GM19025 (cell line): ENCODE measurements at regions not wholly inside any gene's neighbourhood (a gene's known extent, or its start where the extent isn't known, plus 50 kb on each side); places are given as distances from the start of the nearest gene placed in this dataset.
"Not testable (repeated sequence)": the region's sequence is repeated elsewhere in the genome, so short reads cannot be mapped to it uniquely, and the experiment has no call there.

ENCODE experiments used
- ATAC-seq: cut with Tn5 transposase; IDR thresholded peaks from one replicate; pipeline ENCODE4 v1.9.1; 2021; ENCODE audit warnings: mild to moderate bottlenecking, low read depth, moderate library complexity; ENCODE audit not compliant: unreplicated experiment

- ATAC-seq, result no peak
These were observed 156.2 kb upstream of the THSD7A start for GRCh38 chr7:11988186-11988585.

DNA sequence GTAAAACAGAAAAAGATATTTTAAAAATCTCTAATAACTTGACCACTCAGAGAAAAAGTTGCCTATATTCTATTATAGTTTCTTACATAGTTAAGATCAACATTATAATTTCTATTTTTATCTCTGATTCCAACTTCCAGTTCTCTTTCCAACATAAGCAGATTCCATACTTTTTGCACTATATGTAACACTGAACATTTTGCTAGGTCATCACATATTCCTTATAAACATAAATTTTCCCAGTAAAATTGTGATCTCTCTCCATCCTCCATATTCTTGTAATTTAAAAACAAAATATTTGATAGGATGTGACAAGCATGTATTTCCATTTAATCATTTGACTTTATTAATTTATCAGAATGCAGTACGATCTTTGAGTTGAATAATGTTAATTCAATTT is 170.4 kb upstream of the THSD7A start:
- no peak for ATAC-seq

DNA sequence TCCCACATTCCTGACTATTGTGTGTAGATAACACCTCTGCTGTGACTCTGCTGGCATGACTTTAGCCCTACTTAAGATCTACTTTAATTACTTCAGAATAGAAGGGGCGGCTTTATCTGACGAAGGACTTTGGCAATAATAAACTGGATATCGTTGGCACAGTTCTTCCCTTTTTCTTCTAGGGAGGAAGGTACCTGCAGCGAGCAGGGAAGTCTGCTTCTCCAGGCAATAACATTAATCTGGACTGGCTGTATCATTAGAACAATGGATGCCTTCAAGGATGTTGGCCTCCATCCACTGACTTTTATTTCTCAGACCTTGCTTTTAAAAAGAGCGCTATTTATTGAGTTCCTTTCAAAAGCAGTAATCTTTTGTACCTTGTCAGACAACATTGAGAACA is 172.6 kb upstream of the THSD7A start:
- no peak for ATAC-seq

DNA sequence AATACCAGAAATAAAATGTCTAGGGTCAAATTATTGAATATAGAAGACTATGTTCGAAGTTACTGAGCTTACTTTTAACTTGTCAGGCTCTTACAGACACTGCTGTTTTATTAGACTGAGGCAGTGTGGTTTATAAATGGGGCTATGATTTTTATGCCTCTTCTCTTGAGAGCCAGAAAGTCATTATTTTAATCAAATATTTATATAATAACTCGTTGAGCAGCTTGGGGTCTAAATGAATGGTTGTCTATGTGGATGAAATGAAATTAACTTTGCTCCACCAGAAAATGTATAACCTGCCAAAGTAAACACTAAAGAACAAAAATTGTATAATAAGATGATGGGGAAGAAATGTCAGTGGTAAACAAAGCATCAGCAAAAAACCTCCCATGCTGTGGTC is 175.6 kb upstream of the THSD7A start:
- no peak for ATAC-seq

DNA sequence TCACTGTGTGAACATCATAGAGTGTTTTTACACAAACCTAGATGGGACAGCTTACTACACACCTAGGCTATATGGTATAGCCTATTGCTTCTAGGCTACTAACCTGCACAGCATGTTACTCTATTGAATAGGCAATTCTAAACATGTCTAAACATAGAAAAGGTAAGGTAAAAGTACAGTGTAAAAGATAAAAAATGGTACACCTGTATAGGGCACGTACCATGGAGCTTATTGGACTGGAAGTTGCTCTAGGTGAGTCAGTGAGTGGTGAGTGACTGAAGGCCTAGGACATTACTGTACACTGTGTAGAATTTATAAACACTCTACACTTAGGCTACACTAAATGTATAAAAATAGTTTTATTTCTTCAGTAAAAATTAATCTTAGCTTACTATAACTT is 182.0 kb upstream of the THSD7A start:
- no peak for ATAC-seq

DNA sequence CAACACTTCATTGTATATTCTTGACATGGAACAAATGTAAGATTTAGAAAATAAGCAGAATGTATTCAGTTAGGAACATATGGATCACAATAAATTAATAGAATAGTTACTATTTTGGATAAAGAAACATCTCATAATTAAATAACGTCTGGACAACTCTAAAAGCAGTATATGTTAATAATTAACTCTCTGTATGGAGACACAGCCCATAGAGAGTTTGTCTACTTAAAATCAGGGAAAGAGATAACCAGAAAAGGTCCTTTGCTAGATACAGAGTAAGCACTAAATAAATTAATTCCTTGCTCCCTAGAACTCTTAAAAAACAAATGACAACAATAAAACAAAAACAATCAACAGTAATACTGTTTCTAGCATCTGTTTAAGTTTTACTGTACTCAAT is 184.4 kb upstream of the THSD7A start:
- no peak for ATAC-seq

GRCh38 chr7:12017046-12017445 is 185.0 kb upstream of the THSD7A start:
- no peak for ATAC-seq

DNA sequence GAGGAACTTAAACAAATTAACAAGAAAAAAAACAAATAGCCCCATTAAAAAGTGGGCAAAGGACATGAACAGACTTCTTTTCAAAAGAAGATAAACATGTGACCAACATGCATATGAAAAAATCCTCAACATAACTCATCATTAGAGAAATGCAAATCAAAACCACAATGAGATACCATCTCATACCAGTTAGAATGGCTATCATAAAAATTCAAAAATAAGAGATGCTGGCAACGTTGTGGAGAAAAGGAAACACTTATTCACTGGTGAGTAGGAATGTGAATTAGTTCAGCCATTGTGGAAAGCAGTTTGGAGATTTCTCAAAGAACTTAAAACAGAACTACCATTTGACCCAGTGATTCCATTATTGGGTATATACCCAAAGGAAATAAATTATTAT is 189.1 kb upstream of the TMEM106B start:
- not testable (repeated sequence) for ATAC-seq

DNA sequence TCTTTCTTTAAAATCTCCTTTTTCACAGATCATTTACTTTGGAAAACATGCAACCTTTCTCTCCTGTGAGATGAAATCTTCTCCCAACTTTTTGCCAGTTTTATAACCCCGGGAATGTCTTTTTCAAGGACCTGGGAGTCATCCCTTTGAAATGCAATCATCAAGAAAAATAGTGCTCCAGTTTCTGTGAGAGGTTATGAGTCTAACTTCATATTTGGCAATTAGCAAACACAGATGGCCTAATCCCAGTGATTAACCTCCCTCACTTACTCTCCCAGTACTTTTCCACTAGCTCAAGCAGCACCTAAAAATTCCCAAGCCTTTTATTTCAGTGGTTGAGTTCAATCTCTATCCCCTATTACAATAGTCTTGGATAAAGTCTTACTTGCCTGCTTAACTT is 185.8 kb upstream of the TMEM106B start:
- no peak for ATAC-seq

DNA sequence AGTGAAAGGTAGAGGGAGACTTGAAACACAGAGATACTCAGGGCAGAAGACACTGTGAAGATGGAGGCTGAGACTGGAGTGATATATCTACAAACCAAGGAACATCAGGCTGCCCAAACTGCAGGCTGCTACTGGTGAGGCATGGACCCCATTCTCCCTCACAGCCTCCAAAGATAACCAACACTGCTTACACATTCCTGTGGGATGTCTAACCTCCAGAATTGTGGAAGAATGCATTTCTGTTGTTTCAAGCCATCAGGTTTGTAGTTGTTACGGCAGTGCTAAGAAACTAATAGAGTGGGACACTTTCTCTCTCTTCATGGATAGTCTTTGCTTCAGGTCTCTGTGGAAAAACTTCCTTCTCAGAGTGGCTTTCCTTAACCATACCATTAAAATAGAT is 182.6 kb upstream of the TMEM106B start:
- ATAC-seq, result no peak

DNA sequence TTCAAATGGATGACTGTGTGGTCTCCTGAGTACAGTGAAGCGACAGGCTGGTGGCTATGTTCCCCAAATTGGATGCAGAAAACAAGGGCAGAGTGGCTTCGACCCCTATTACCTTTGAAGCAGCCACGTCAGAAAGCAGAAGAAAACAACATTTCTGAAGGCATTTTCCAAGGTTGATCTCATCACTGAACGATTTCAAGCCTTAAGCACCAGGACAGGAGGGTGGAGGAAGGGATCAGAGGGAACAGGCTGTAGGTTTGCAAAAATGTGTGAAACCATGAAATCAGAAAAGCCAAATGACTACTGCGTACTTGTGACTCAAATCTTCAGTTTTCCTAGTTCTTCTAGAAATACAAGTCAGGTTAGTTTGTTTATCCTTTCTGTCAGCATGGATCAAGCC is 181.0 kb upstream of the TMEM106B start:
- no peak for ATAC-seq

DNA sequence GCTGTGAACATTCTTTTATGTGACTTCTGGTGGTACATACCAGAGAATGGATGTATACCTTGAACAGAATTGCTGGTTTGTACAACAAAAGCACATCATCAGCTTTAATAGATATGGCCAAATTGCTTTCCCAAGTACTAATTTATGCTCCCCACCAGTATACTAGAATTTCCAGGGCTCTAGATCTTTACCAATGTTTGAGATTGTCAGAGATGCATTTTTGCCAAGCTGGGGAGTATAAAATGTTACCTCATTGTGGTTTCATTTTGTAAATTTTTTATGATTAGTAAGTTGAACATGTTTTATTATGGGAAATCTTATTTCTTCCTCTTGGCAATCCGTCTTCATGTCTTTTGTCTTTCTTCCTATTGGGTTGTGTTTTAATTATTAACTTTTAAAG is 179.9 kb upstream of the TMEM106B start:
- no peak for ATAC-seq

- ATAC-seq, result no peak
These were observed 179.5 kb upstream of the TMEM106B start for GRCh38 chr7:12031638-12032037.

DNA sequence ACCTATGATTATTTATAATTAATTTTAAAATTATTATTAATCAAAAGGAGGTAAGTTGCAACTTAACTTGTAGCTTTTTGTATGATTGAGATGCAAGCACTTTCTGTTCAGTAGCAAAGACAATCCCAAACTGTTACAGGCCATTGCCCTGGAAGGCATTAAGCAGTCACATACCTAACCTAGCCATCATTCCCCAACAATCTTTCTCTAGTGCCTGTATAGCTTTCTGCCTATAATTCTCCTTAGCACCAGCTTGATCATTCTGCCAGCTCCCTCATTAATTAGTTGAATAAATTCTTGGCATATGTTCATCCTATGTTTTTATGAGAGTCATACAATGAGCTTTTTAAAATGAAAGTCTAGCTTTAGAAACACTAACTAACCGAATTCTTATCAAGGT is 178.9 kb upstream of the TMEM106B start:
- ATAC-seq, result no peak

DNA sequence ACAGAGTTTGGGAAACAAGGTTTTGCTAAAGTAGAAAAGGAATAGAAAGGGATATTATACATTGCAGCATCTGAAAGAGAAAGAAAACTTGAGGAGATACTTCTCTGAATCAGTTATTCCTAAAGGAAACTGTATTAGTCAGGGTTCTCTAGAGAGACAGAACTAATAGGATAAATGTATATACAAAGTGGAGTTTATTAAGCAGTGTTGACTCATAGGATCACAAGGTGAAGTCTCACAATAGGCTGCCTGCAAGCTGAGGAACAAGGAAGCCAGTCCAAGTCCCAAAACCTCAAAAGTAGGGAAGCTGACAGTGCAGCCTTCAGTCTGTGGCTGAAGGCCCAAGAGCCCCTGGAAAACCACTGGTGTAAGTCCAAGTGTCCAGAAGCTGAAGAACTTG is 167.6 kb upstream of the TMEM106B start:
- not testable (repeated sequence) for ATAC-seq

GRCh38 chr7:12052211-12052610 is 158.9 kb upstream of the TMEM106B start:
- ATAC-seq, result no peak

DNA sequence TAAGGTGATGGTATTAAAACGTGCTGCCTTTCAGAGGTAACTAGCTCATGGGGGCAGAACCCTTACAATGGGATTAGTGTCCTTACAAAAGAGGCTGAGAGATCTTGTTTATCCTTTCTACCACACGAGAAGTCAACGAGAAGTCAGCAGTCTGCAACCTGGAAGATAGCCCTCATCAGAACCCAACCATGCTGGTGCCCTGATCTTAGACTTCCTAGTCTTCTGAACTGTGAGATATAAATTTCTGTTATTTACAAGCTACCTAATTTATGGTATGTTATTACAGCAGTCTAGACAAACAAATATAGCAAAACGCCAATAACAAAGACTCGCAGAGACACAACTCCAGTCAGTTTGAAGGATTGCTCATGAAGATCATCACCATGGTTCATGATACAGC is 157.5 kb upstream of the TMEM106B start:
- no peak for ATAC-seq

DNA sequence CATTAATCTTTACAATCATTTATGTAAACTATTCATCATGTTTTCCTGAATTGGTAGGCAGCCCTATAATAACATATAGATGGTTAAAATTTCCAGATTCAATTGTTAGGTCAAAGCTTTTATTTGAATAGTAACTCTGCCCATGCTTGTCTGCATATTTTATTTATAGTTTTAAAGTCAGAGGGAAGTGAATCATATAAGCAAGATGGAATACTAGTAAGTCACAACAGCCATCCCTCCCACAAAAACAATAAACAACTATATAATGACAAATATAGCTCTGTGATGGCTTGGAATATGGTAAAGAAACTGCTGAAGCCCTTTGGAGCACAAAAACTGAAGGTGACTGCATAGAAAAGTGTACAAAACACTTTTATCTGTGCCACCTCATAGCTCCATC is 156.3 kb upstream of the TMEM106B start:
- no peak for ATAC-seq

DNA sequence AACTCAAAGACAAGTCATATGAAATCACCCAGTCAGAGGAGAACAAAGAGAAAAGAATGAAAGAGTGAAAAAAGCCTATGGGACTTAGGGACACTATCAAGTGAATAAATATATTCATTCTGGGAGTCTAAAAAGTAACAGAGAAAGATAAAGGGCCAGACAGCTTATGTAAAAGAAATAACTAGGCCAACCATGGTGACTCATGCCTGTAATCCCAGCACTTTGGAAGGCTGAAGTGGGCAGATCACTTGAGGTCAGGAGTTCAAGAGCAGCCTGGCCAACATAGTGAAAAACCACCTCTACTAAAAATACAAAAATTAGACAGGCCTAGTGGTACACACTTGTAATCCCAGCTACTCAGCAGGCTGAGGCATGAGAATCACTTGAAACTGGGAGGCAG is 154.7 kb upstream of the TMEM106B start:
- no peak for ATAC-seq

DNA sequence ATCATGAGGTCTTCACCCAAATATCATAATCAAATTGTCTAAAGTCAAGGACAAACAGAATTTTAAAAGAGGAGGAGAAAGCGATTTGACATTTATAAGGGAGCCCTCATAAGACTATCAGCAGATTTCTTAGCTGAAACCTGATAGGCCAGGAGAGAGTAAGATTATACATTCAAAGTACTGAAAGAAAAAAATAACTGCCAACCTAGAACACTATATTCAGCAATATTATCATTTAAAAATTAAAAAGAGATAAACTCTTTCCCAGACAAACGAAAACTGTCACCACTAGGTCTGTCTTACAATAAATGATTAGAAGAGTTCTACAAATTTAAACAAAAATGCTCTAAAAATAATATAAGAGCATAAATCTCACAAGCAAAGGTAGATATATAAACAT is 154.1 kb upstream of the TMEM106B start:
- no peak for ATAC-seq

DNA sequence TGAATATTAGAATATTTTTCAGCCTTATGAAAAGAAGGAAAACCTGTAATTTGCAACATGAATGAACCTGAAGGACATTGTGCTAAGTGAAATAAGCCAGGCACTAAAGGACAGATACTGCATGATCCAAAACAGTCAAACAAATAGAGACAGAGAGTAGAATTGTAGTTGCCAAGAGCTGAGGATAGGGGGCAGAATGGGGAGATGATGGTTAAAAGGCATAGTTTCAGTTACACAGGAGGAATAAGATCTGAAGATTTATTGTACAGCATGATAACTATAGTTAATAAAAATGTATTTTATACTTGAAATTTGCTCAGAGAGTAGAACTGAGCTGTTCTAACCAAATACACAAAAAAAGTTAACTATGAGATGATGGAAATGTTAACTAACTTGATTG is 149.0 kb upstream of the TMEM106B start:
- ATAC-seq, result no peak

GRCh38 chr7:12064586-12065127 is 146.4 kb upstream of the TMEM106B start:
- ATAC-seq, result no peak

- ATAC-seq, result no peak
These were observed 145.1 kb upstream of the TMEM106B start for GRCh38 chr7:12066004-12066403.
